Esophagus (tissue), 2 donors: ENCODE measurements at regions not wholly inside any gene's neighbourhood (a gene's known extent, or its start where the extent isn't known, plus 50 kb on each side); places are given as distances from the start of the nearest gene placed in this dataset.

Source experiments
- H3K27ac ChIP-seq, 2 donors: one replicate each; pipeline ENCODE4 v1.5.1; 2013; ENCODE audit warnings: low read depth in 2 of 2, mild to moderate bottlenecking in 2 of 2, inconsistent platforms in 1 of 2, low read length in 1 of 2, moderate library complexity in 1 of 2
- H3K27me3 ChIP-seq, 2 donors: one replicate each; pipeline ENCODE4 v1.6.1; 2013; ENCODE audit warnings: low read length in 2 of 2, control low read depth in 1 of 2, mild to moderate bottlenecking in 1 of 2; ENCODE audit not compliant: insufficient read depth in 2 of 2, control insufficient read depth in 1 of 2
- H3K36me3 ChIP-seq, 2 donors: one replicate each; pipeline ENCODE4 v1.6.1; 2013; ENCODE audit warnings: low read length in 1 of 2; ENCODE audit not compliant: control insufficient read depth in 2 of 2, insufficient read depth in 2 of 2
- H3K4me1 ChIP-seq, 2 donors: one replicate each; pipeline ENCODE4 v1.6.1; 2013; ENCODE audit warnings: low read length in 1 of 2; ENCODE audit not compliant: control insufficient read depth in 2 of 2, insufficient read depth in 2 of 2
- H3K4me3 ChIP-seq, 2 donors: one replicate each; pipeline ENCODE4 v1.5.1; 2013; ENCODE audit warnings: low read length in 2 of 2, mild to moderate bottlenecking in 2 of 2, low read depth in 1 of 2, moderate library complexity in 1 of 2
- H3K9me3 ChIP-seq, 2 donors: one replicate each; pipeline ENCODE4 v1.6.1; 2013; ENCODE audit warnings: mild to moderate bottlenecking in 2 of 2, low read depth in 1 of 2, low read length in 1 of 2, moderate library complexity in 1 of 2; ENCODE audit not compliant: control insufficient read depth in 2 of 2, insufficient read depth in 1 of 2
- WGBS, 2 donors: extraction: QIAGEN DNeasy Blood & Tissue Kit; methylation state at CpG; one replicate each; pipeline ENCODE4 v1.1.7; 2013; 5-methylcytosine and 5-hydroxymethylcytosine counted together
- donor health status: healthy with polysubstance abuse.
- donor health status: Bipolar disorder and iron deficiency.

- Histone ChIP-seq H3K36me3 (no peaks in the 10 kb centered on the region), H3K4me1 (no peaks in the 10 kb centered on the region), H3K9me3 (peaks cover 4 to 5% of the 10 kb centered on the region in 2 donors), H3K27me3 (no peaks in the 10 kb centered on the region), H3K4me3 (no peak overlapping the region), H3K27ac (no peak overlapping the region)
- WGBS, 2 donors = 92 to 93% methylated on average over 17 of the region's 17 CpGs
Measured at GRCh38 chr7:52668435-52668834, 367.0 kb upstream of the POM121L12 start.

DNA sequence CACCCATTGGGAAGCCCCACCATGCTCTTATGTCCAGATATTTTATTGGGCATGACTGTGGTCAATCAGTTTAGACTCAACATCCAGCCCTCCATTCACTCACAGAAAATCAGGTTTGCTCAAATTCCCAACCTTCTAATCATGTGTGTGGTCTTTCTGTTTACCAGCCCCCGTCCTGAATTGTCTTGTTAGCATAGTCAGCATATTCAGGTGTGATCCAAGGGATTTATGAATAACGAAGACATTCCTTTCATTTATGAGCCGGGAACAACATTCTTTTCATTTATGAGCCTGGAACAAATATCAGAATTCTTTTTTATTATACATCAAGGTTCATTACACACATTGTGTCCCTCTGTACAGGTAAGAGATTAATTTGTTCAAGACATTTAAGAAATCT is 376.3 kb upstream of the POM121L12 start:
- Histone ChIP-seq H3K9me3 (no peaks in the 10 kb centered on the region), H3K4me3 (no peak overlapping the region), H3K27ac (no peak overlapping the region), H3K4me1 (no peaks in the 10 kb centered on the region), H3K27me3 (no peaks in the 10 kb centered on the region), H3K36me3 (no peaks in the 10 kb centered on the region)
- 44 to 54% methylated on average over 3 of the region's 3 CpGs for whole genome bisulfite sequencing, 2 donors

GRCh38 chr7:52656098-52656497 is 379.3 kb upstream of the POM121L12 start:
- no peaks in the 10 kb centered on the region for H3K27me3 ChIP-seq
- H3K4me1 ChIP-seq = no peaks in the 10 kb centered on the region
- no peaks in the 10 kb centered on the region for H3K36me3 ChIP-seq
- H3K27ac ChIP-seq = no peak overlapping the region
- WGBS, 2 donors = 38 to 46% methylated on average over 3 of the region's 3 CpGs
- H3K9me3 ChIP-seq = no peaks in the 10 kb centered on the region
- no peak overlapping the region for H3K4me3 ChIP-seq

- no peaks in the 10 kb centered on the region for H3K4me1 ChIP-seq
- H3K36me3 ChIP-seq = no peaks in the 10 kb centered on the region
- no peak overlapping the region for H3K4me3 ChIP-seq
- no peaks in the 10 kb centered on the region for H3K27me3 ChIP-seq
- H3K27ac ChIP-seq = no peak overlapping the region
- WGBS, 2 donors = 35 to 53% methylated on average over 1 of the region's 1 CpG
- H3K9me3 ChIP-seq = no peaks in the 10 kb centered on the region
Measured at GRCh38 chr7:52652621-52653020, 382.8 kb upstream of the POM121L12 start.

- no peak overlapping the region for H3K4me3 ChIP-seq
- no peaks in the 10 kb centered on the region for H3K36me3 ChIP-seq
- no peaks in the 10 kb centered on the region for H3K27me3 ChIP-seq
- no peaks in the 10 kb centered on the region for H3K4me1 ChIP-seq
- no peak overlapping the region for H3K27ac ChIP-seq
- H3K9me3 ChIP-seq = no peaks in the 10 kb centered on the region
- 76 to 83% methylated on average over 1 of the region's 1 CpG for WGBS, 2 donors
Measured at GRCh38 chr7:52648872-52649271, 386.6 kb upstream of the POM121L12 start.

DNA sequence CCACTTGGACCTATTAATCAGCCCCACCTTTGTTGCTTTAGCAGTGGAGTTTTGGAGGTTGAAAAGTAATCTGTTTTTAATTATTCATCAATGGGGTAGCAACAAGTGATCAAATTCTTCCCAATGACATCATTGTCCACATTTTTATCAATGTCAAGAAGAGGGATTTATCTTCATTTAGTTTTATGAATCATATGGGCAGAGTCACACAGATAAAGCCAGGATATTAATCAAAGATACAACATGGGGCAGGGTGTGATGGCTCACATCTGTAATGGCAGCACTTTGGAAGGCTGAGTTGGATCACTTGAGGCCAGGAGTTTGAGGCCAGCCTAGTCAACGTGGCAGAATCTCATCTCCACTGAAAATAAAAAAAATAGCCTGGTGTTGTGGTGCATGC is 388.4 kb upstream of the POM121L12 start:
- WGBS, 2 donors = 0 to 39% methylated on average over 1 of the region's 1 CpG
- no peaks in the 10 kb centered on the region for H3K27me3 ChIP-seq
- no peak overlapping the region for H3K4me3 ChIP-seq
- no peaks in the 10 kb centered on the region for H3K4me1 ChIP-seq
- no peak overlapping the region for H3K27ac ChIP-seq
- H3K9me3 ChIP-seq = no peaks in the 10 kb centered on the region
- H3K36me3 ChIP-seq = no peaks in the 10 kb centered on the region

DNA sequence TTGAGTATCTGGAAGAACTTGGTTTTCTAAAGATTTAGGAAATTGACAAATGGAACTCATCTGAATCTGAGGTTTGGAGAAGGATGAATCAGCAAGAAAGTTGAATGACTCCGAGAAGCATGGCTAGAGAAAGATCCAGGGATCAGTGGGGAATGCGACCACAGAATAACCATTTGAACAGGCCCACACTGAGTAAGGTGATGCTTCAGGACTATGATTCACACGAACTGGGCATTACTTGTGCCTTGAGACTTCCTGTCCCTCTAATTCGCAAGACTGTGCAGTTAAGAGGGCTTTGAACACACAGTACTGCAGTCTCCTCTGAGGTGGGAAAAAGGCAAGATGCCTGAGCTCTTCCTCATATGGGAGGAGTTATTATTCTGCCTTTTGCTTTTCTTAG is 395.5 kb upstream of the POM121L12 start:
- WGBS, 2 donors = 69 to 71% methylated on average over 4 of the region's 4 CpGs
- Histone ChIP-seq H3K27me3 (no peaks in the 10 kb centered on the region), H3K4me3 (no peak overlapping the region), H3K27ac (no peak overlapping the region), H3K9me3 (peaks cover 0 to 4% of the 10 kb centered on the region in 2 donors), H3K4me1 (no peaks in the 10 kb centered on the region), H3K36me3 (no peaks in the 10 kb centered on the region)

DNA sequence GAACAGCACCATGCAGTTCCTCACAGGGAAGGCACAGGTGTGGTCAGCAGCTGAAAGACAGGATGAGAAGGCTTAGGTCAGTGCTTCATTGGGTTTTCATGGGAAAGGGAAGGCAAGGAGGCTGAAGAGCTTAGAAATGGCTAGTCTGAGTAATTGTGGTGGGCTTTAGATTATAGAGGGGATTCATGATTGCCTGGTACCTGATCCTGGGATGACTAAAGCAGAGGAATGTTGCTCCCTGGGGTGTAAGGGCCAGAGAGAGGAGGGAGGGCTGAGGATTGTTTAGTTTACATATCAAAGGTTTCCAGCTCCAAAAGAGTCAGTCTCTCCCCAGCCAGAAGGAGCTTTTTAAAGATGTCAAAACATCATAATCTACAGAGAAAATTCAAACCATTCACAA is 396.3 kb upstream of the POM121L12 start:
- no peak overlapping the region for H3K27ac ChIP-seq
- peaks cover 0 to 4% of the 10 kb centered on the region in 2 donors for H3K9me3 ChIP-seq
- no peaks in the 10 kb centered on the region for H3K36me3 ChIP-seq
- no peaks in the 10 kb centered on the region for H3K4me1 ChIP-seq
- no peak overlapping the region for H3K4me3 ChIP-seq
- no peaks in the 10 kb centered on the region for H3K27me3 ChIP-seq

DNA sequence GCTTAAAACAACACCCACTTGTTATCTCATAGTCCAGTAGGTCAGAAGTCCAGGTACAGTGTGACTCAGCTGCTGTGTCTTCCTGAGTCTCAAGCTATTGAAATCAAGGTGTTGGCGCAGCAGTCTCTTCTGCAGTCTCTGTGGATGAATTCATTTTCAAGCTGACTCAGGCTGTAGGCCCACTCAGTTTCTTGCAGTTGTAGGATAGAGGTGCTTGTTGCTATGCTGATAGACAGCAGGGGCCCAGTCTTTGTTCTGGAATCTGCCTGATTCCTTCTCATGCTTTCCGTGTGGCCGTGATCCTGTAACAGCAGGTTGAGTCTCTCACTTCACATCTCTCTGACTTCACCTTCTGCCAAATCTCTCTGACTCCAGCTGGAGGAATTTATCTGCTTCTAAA is 400.4 kb upstream of the POM121L12 start:
- Histone ChIP-seq H3K27me3 (no peaks in the 10 kb centered on the region), H3K27ac (no peak overlapping the region), H3K36me3 (no peaks in the 10 kb centered on the region), H3K4me3 (no peak overlapping the region), H3K4me1 (no peaks in the 10 kb centered on the region), H3K9me3 (peaks cover 4 to 5% of the 10 kb centered on the region in 2 donors)
- WGBS, 2 donors = 47 to 53% methylated on average over 3 of the region's 3 CpGs

DNA sequence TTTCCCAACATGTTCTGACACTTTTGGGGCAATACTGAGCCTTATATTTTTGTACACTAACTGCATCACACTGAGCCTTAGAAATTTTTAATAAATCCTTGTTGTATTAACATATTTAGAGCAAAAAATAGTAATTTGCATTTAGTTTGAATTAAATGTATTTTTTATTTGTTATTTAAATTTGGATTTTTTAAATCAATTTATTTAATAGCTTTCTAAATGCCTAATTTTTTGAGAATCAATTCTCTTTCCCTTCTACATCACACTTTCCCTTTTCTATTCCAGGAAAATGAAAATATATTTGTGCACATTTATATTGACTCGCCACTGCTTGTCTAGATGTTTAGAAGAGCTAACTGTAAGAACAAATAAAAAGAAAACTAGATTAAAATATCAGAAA is 414.6 kb upstream of the POM121L12 start:
- no peak overlapping the region for H3K27ac ChIP-seq
- no peaks in the 10 kb centered on the region for H3K36me3 ChIP-seq
- H3K4me3 ChIP-seq = no peak overlapping the region
- 76 to 84% methylated on average over 1 of the region's 1 CpG for WGBS, 2 donors
- H3K27me3 ChIP-seq = no peaks in the 10 kb centered on the region
- H3K4me1 ChIP-seq = no peaks in the 10 kb centered on the region
- H3K9me3 ChIP-seq = no peaks in the 10 kb centered on the region
